ENCODE measurements at regions not wholly inside any gene's neighbourhood (a gene's known extent, or its start where the extent isn't known, plus 50 kb on each side); places are given as distances from the start of the nearest gene placed in this dataset.

- TF ChIP-seq CTCF (IDR thresholded peaks at IDR 0.05; ENCODE audit: insufficient read depth, low read depth, low read length), result no peak
- no peak for TF ChIP-seq EZH2 (IDR thresholded peaks at IDR 0.05; ENCODE audit: insufficient read depth, low read length)
These were observed 162.1 kb downstream of the PLCE1 start for GRCh38 chr10:94155722-94156271.
